ENCODE measurements at regions not wholly inside any gene's neighbourhood (a gene's known extent, or its start where the extent isn't known, plus 50 kb on each side); places are given as distances from the start of the nearest gene placed in this dataset.

GRCh38 chr5:124651663-124652513 lies 94.6 kb downstream of the ZNF608 start (continued):
- TF ChIP-seq HIVEP1 (CRISPR knock-in tag; IDR thresholded peaks at IDR 0.05) (no peak), ZBTB26 (CRISPR knock-in tag; IDR thresholded peaks at IDR 0.05) (no peak), DLX4 (CRISPR knock-in tag; IDR thresholded peaks at IDR 0.05) (no peak), CBFB (CRISPR knock-in tag; IDR thresholded peaks at IDR 0.05) (peak; percentile 90), ZBTB17 (CRISPR knock-in tag; IDR thresholded peaks at IDR 0.05) (peak; percentile 74; the same call in 1 of the 2 replicates), NR1H2 (CRISPR knock-in tag; IDR thresholded peaks at IDR 0.05) (no peak), LEF1 (IDR thresholded peaks at IDR 0.05) (peak; percentile 97), CEBPB (tag; IDR thresholded peaks at IDR 0.05) (no peak), IRF2 (CRISPR knock-in tag; IDR thresholded peaks at IDR 0.05) (no peak), SMARCC2 (IDR thresholded peaks at IDR 0.05; ENCODE audit: low read depth) (peak; percentile 93), ZNF354B (CRISPR knock-in tag; IDR thresholded peaks at IDR 0.05) (no peak), DNMT1 (IDR thresholded peaks at IDR 0.05) (no peak), E4F1 (CRISPR knock-in tag; IDR thresholded peaks at IDR 0.05; ENCODE audit: borderline replicate concordance) (no peak), GABPA (tag; conservative IDR thresholded peaks at IDR 0.05; ENCODE audit: low read depth) (peak; percentile 39; the same call in 1 of the 2 replicates), ZNF696 (CRISPR knock-in tag; conservative IDR thresholded peaks at IDR 0.05) (no peak), ZNF347 (CRISPR knock-in tag; IDR thresholded peaks at IDR 0.05; ENCODE audit: low read depth) (no peak), TFAP4 (CRISPR knock-in tag; IDR thresholded peaks at IDR 0.05; ENCODE audit: borderline replicate concordance) (peak; percentile 75; the same call in 1 of the 2 replicates), MEF2A (IDR thresholded peaks at IDR 0.05; ENCODE audit: control insufficient read depth, low read depth, low read length) (peak; percentile 75), CAMTA2 (CRISPR knock-in tag; conservative IDR thresholded peaks at IDR 0.05) (0 out of 2 replicates have a peak, but pooled peaks have one; percentile 67), DACH1 (IDR thresholded peaks at IDR 0.05; ENCODE audit: partially characterized antibody) (peak; percentile 56), GTF2A2 (tag; IDR thresholded peaks at IDR 0.05) (no peak), GTF2E2 (tag; IDR thresholded peaks at IDR 0.05) (no peak), POLR2A (conservative IDR thresholded peaks at IDR 0.05) (peak; percentile 81), ETV6 (IDR thresholded peaks at IDR 0.05; ENCODE audit: borderline replicate concordance in 1 of 2, low read depth in 2 of 2, low read length in 1 of 2) (peak in 1 of 2 experiments; percentile 88; a peak in 2 of 4 replicates), ETV6 (CRISPR knock-in tag; IDR thresholded peaks at IDR 0.05; ENCODE audit: borderline replicate concordance) (no peak), NCOA4 (IDR thresholded peaks at IDR 0.05; ENCODE audit: partially characterized antibody) (no peak)

All from K562 (cell line).